HG03280 (cell line): ENCODE measurements at regions not wholly inside any gene's neighbourhood (a gene's known extent, or its start where the extent isn't known, plus 50 kb on each side); places are given as distances from the start of the nearest gene placed in this dataset.
"Not testable (repeated sequence)": the region's sequence is repeated elsewhere in the genome, so short reads cannot be mapped to it uniquely, and the experiment has no call there.

Source experiments
- ATAC-seq: cut with Tn5 transposase; IDR thresholded peaks from one replicate; pipeline ENCODE4 v1.9.1; 2021; ENCODE audit warnings: mild to moderate bottlenecking, moderate library complexity; ENCODE audit not compliant: unreplicated experiment

GRCh38 chr2:147170932-147171331, 673.9 kb upstream of the ACVR2A start:
- no peak for ATAC-seq

GRCh38 chr2:147165697-147166382, 679.0 kb upstream of the ACVR2A start:
- ATAC-seq = no peak

GRCh38 chr2:147164563-147164962, 680.3 kb upstream of the ACVR2A start:
- no peak for ATAC-seq

GRCh38 chr2:147161746-147162145, 683.1 kb upstream of the ACVR2A start:
- ATAC-seq = no peak

GRCh38 chr2:147156970-147157369, 687.9 kb upstream of the ACVR2A start:
- ATAC-seq = no peak

- ATAC-seq = no peak
Measured at GRCh38 chr2:147150241-147150635, 694.6 kb upstream of the ACVR2A start.

GRCh38 chr2:147149575-147150240, 695.1 kb upstream of the ACVR2A start:
- no peak for ATAC-seq

- no peak for ATAC-seq
Measured at GRCh38 chr2:147147802-147148201, 697.0 kb upstream of the ACVR2A start.

- ATAC-seq = no peak
Measured at GRCh38 chr2:147141930-147142329, 702.9 kb upstream of the ACVR2A start.

- ATAC-seq = not testable (repeated sequence)
Measured at GRCh38 chr2:147139732-147140131, 705.1 kb upstream of the ACVR2A start.

- no peak for ATAC-seq
Measured at GRCh38 chr2:147137711-147138110, 707.1 kb upstream of the ACVR2A start.

- no peak for ATAC-seq
Measured at GRCh38 chr2:147135376-147135775, 709.5 kb upstream of the ACVR2A start.

GRCh38 chr2:147133286-147133908, 711.4 kb upstream of the ACVR2A start:
- ATAC-seq = no peak

GRCh38 chr2:147125145-147125544, 719.7 kb upstream of the ACVR2A start:
- ATAC-seq = no peak

GRCh38 chr2:147122944-147123343, 721.9 kb upstream of the ACVR2A start:
- no peak for ATAC-seq

GRCh38 chr2:147110962-147111361, 733.9 kb upstream of the ACVR2A start:
- no peak for ATAC-seq

GRCh38 chr2:147110317-147110716, 734.5 kb upstream of the ACVR2A start:
- no peak for ATAC-seq

GRCh38 chr2:147109291-147109690, 735.5 kb upstream of the ACVR2A start:
- no peak for ATAC-seq

GRCh38 chr2:147108548-147108947, 736.3 kb upstream of the ACVR2A start:
- no peak for ATAC-seq

GRCh38 chr2:147101941-147102790, 742.7 kb upstream of the ACVR2A start:
- ATAC-seq = no peak

GRCh38 chr2:147100406-147101035, 744.3 kb upstream of the ACVR2A start:
- no peak for ATAC-seq
